OCI-LY1 (cell line): ENCODE measurements at regions not wholly inside any gene's neighbourhood (a gene's known extent, or its start where the extent isn't known, plus 50 kb on each side); places are given as distances from the start of the nearest gene placed in this dataset.

Experiments
- H2AFZ ChIP-seq: fragments of 200-600 bp; sonication (generic), shearing (Covaris generic); 2 replicates; pipeline ENCODE4 v1.6.0; 2014; ENCODE audit warnings: antibody characterized with exemption, mild to moderate bottlenecking, low read length
- H3F3A ChIP-seq: fragments of 200-600 bp; sonication (generic), shearing (Covaris generic); 2 replicates; pipeline ENCODE4 v1.6.0; 2014; ENCODE audit warnings: mild to moderate bottlenecking, antibody characterized with exemption, low read length, moderate library complexity; ENCODE audit not compliant: insufficient read depth
- H3K27ac ChIP-seq: fragments of 200-600 bp; sonication (generic); 2 replicates; pipeline ENCODE4 v1.5.1; 2014; ENCODE audit warnings: low read length, mixed run types, mild to moderate bottlenecking, low read depth; ENCODE audit not compliant: poor library complexity, severe bottlenecking
- H3K27me3 ChIP-seq: fragments of 200-600 bp; sonication (generic); 2 replicates; pipeline ENCODE4 v1.6.0; 2014; ENCODE audit warnings: antibody characterized with exemption, mild to moderate bottlenecking, low read length, moderate library complexity; ENCODE audit not compliant: insufficient read depth
- H3K36me3 ChIP-seq: fragments of 200-600 bp; sonication (generic); 2 replicates; pipeline ENCODE4 v1.6.1; 2014; ENCODE audit warnings: mild to moderate bottlenecking, antibody characterized with exemption, low read length, moderate library complexity, mixed read lengths; ENCODE audit not compliant: insufficient read depth
- H3K4me1 ChIP-seq: fragments of 200-600 bp; sonication (generic); 2 replicates; pipeline ENCODE4 v1.5.1; 2014; ENCODE audit warnings: mild to moderate bottlenecking, low read length, moderate library complexity; ENCODE audit not compliant: insufficient read depth, severe bottlenecking
- H3K4me2 ChIP-seq: fragments of 200-600 bp; sonication (generic), shearing (Covaris generic); 2 replicates; pipeline ENCODE4 v1.6.1; 2014; ENCODE audit warnings: low read length
- H3K4me3 ChIP-seq: fragments of 200-600 bp; sonication (generic); 2 replicates; pipeline ENCODE4 v1.5.1; 2014; ENCODE audit warnings: low read length, low read depth, mild to moderate bottlenecking, mixed read lengths; ENCODE audit not compliant: poor library complexity, severe bottlenecking
- H3K79me2 ChIP-seq: fragments of 200-600 bp; shearing (Covaris generic); 2 replicates; pipeline ENCODE4 v1.6.1; 2016; ENCODE audit warnings: mixed run types, low read length, mixed read lengths; ENCODE audit not compliant: insufficient read depth
- H3K9ac ChIP-seq: fragments of 200-600 bp; sonication (generic), shearing (Covaris generic); 2 replicates; pipeline ENCODE4 v1.6.1; 2014; ENCODE audit warnings: mild to moderate bottlenecking, low read length, mixed read lengths
- H3K9me2 ChIP-seq: fragments of 200-600 bp; sonication (generic), shearing (Covaris generic); 2 replicates; pipeline ENCODE4 v1.6.1; 2014; ENCODE audit warnings: low read depth, mild to moderate bottlenecking, low read length, mixed read lengths
- H3K9me3 ChIP-seq: fragments of 200-600 bp; shearing (Covaris generic); 2 replicates; pipeline ENCODE4 v1.6.1; 2014; ENCODE audit warnings: low read length, mixed read lengths
- H4K20me1 ChIP-seq: fragments of 200-600 bp; sonication (generic), shearing (Covaris generic); 2 replicates; pipeline ENCODE4 v1.6.0; 2016; ENCODE audit warnings: mild to moderate bottlenecking, low read length; ENCODE audit not compliant: insufficient read depth
- CTCF ChIP-seq: fragments of 200-600 bp; sonication (generic), shearing (Covaris generic); IDR thresholded peaks from 2 replicates; pipeline ENCODE4 v1.5.1; 2017; ENCODE audit warnings: mild to moderate bottlenecking, antibody characterized with exemption, low read length, moderate library complexity, mixed read lengths
- EZH2 ChIP-seq: fragments of 200-600 bp; sonication (generic), shearing (Covaris generic); IDR thresholded peaks from 2 replicates; pipeline ENCODE4 v1.8.0; 2017; ENCODE audit warnings: borderline replicate concordance, mixed run types, mild to moderate bottlenecking, antibody characterized with exemption, low read length, moderate library complexity, mixed read lengths

- Histone ChIP-seq H3K9me2 (no peaks in the 10 kb centered on the region), H3K27ac (no peak overlapping the region), H3K4me1 (no peaks in the 10 kb centered on the region), H3K36me3 (no peaks in the 10 kb centered on the region), H3K9ac (no peak overlapping the region), H4K20me1 (no peaks in the 10 kb centered on the region), H2AFZ (no peak overlapping the region), H3F3A (no peaks in the 10 kb centered on the region), H3K4me3 (no peak overlapping the region), H3K79me2 (no peaks in the 10 kb centered on the region), H3K9me3 (peaks cover 2% of the 10 kb centered on the region; the same call in 1 of the 2 replicates), H3K27me3 (no peaks in the 10 kb centered on the region), H3K4me2 (no peak overlapping the region)
- no peak for TF ChIP-seq CTCF
- no peak for TF ChIP-seq EZH2
Observed at GRCh38 chr6:9628819-9629218, 786.1 kb downstream of the TFAP2A start.

GRCh38 chr6:9627916-9628315 is 787.0 kb downstream of the TFAP2A start:
- no peaks in the 10 kb centered on the region for H3F3A ChIP-seq

GRCh38 chr6:9623985-9624384 is 790.9 kb downstream of the TFAP2A start:
- TF ChIP-seq EZH2 (no peak), CTCF (no peak)
- Histone ChIP-seq H3K36me3 (no peaks in the 10 kb centered on the region), H2AFZ (no peak overlapping the region), H3K4me3 (no peak overlapping the region), H3K27me3 (no peaks in the 10 kb centered on the region), H3K9me3 (no peaks in the 10 kb centered on the region), H3K27ac (no peak overlapping the region), H4K20me1 (no peaks in the 10 kb centered on the region), H3K4me1 (no peaks in the 10 kb centered on the region), H3K9ac (no peak overlapping the region), H3K9me2 (no peaks in the 10 kb centered on the region), H3K4me2 (no peak overlapping the region), H3K79me2 (no peaks in the 10 kb centered on the region), H3F3A (no peaks in the 10 kb centered on the region)

More at GRCh38 chr6:9627916-9628315, 787.0 kb downstream of the TFAP2A start:
- no peak overlapping the region for H3K4me3 ChIP-seq
- H3K4me2 ChIP-seq, result no peak overlapping the region
- H3K79me2 ChIP-seq, result no peaks in the 10 kb centered on the region
- TF ChIP-seq CTCF (no peak), EZH2 (no peak)
- H3K27ac ChIP-seq, result no peak overlapping the region
- H3K27me3 ChIP-seq, result no peaks in the 10 kb centered on the region
- no peak overlapping the region for H2AFZ ChIP-seq
- H3K36me3 ChIP-seq, result no peaks in the 10 kb centered on the region
- no peaks in the 10 kb centered on the region for H4K20me1 ChIP-seq
- no peaks in the 10 kb centered on the region for H3K9me2 ChIP-seq
- H3K4me1 ChIP-seq, result no peaks in the 10 kb centered on the region
- peaks cover 2% of the 10 kb centered on the region; the same call in 1 of the 2 replicates for H3K9me3 ChIP-seq
- H3K9ac ChIP-seq, result no peak overlapping the region
